ENCODE measurements at regions not wholly inside any gene's neighbourhood (a gene's known extent, or its start where the extent isn't known, plus 50 kb on each side); places are given as distances from the start of the nearest gene placed in this dataset.

GRCh38 chr5:54704333-54704732 is 186.8 kb downstream of the SNX18 start:
- no peak for FAIRE-seq

GRCh38 chr5:54703565-54704255 is 186.2 kb downstream of the SNX18 start:
- DNase-seq (ENCODE audit: low read depth, low spot score) (no peak), FAIRE-seq (no peak)
- Histone ChIP-seq H3K4me1 (ENCODE audit: control insufficient read depth, extremely low read depth, insufficient read depth, low read length) (peaks cover 10% of the 10 kb centered on the region), H2AFZ (ENCODE audit: control insufficient read depth, low read length) (no peak overlapping the region), H3K4me3 (ENCODE audit: control insufficient read depth in 2 of 3, extremely low read depth in 1 of 3, insufficient read depth in 2 of 3, low read depth in 1 of 3, low read length in 3 of 3) (no peak overlapping the region), H3K9me1 (ENCODE audit: control insufficient read depth, extremely low read depth, insufficient read depth, low read length) (no peaks in the 10 kb centered on the region), H3K27ac (ENCODE audit: control insufficient read depth, insufficient read depth, low read length) (no peak overlapping the region), H3K27me3 (ENCODE audit: control insufficient read depth, extremely low read depth, insufficient read depth, low read length) (no peaks in the 10 kb centered on the region), H3K4me2 (ENCODE audit: control insufficient read depth, extremely low read depth, insufficient read depth, low read depth, low read length) (no peak overlapping the region), H3K9me3 (ENCODE audit: control insufficient read depth, low read depth, low read length) (no peaks in the 10 kb centered on the region), H3K79me2 (ENCODE audit: control insufficient read depth, insufficient read depth, low read length) (no peaks in the 10 kb centered on the region), H3K9ac (ENCODE audit: control insufficient read depth, extremely low read depth, insufficient read depth, low read length) (no peak overlapping the region), H4K20me1 (ENCODE audit: control insufficient read depth, extremely low read depth, insufficient read depth, low read length) (no peaks in the 10 kb centered on the region), H3K36me3 (ENCODE audit: control insufficient read depth in 2 of 2, extremely low read depth in 1 of 2, insufficient read depth in 2 of 2, low read length in 2 of 2) (no peaks in the 10 kb centered on the region)
- dilution Hi-C loops (cut with MboI; ENCODE audit: extremely low pct_ligation_motif_present, low sequenced_read_pairs) = no loop called here
- TF ChIP-seq EZH2 (IDR thresholded peaks at IDR 0.05; ENCODE audit: low read length) = no peak
- TF ChIP-seq CTCF (optimal IDR thresholded peaks at IDR 0.05 in 1 of 3, IDR thresholded peaks at IDR 0.05 in 1 of 3, conservative IDR thresholded peaks at IDR 0.05 in 1 of 3; ENCODE audit: extremely low read depth in 1 of 3, insufficient read depth in 2 of 3, low read length in 3 of 3) = no peak

More at GRCh38 chr5:54704333-54704732, 186.8 kb downstream of the SNX18 start:
- Histone ChIP-seq H3K9ac (ENCODE audit: control insufficient read depth, extremely low read depth, insufficient read depth, low read length) (no peak overlapping the region), H3K79me2 (ENCODE audit: control insufficient read depth, insufficient read depth, low read length) (no peaks in the 10 kb centered on the region), H3K4me1 (ENCODE audit: control insufficient read depth, extremely low read depth, insufficient read depth, low read length) (peaks cover 10% of the 10 kb centered on the region), H3K9me3 (ENCODE audit: control insufficient read depth, low read depth, low read length) (no peaks in the 10 kb centered on the region), H4K20me1 (ENCODE audit: control insufficient read depth, extremely low read depth, insufficient read depth, low read length) (no peaks in the 10 kb centered on the region), H2AFZ (ENCODE audit: control insufficient read depth, low read length) (no peak overlapping the region), H3K9me1 (ENCODE audit: control insufficient read depth, extremely low read depth, insufficient read depth, low read length) (no peaks in the 10 kb centered on the region), H3K27ac (ENCODE audit: control insufficient read depth, insufficient read depth, low read length) (no peak overlapping the region), H3K4me2 (ENCODE audit: control insufficient read depth, extremely low read depth, insufficient read depth, low read depth, low read length) (no peak overlapping the region), H3K36me3 (ENCODE audit: control insufficient read depth in 2 of 2, extremely low read depth in 1 of 2, insufficient read depth in 2 of 2, low read length in 2 of 2) (no peaks in the 10 kb centered on the region), H3K27me3 (ENCODE audit: control insufficient read depth, extremely low read depth, insufficient read depth, low read length) (no peaks in the 10 kb centered on the region), H3K4me3 (ENCODE audit: control insufficient read depth in 2 of 3, extremely low read depth in 1 of 3, insufficient read depth in 2 of 3, low read depth in 1 of 3, low read length in 3 of 3) (no peak overlapping the region)
- no peak for TF ChIP-seq CTCF (optimal IDR thresholded peaks at IDR 0.05 in 1 of 3, IDR thresholded peaks at IDR 0.05 in 1 of 3, conservative IDR thresholded peaks at IDR 0.05 in 1 of 3; ENCODE audit: extremely low read depth in 1 of 3, insufficient read depth in 2 of 3, low read length in 3 of 3)
- no peak for TF ChIP-seq EZH2 (IDR thresholded peaks at IDR 0.05; ENCODE audit: low read length)
- no peak for DNase-seq (ENCODE audit: low read depth, low spot score)
- dilution Hi-C loops (cut with MboI; ENCODE audit: extremely low pct_ligation_motif_present, low sequenced_read_pairs) = no loop called here

All from keratinocyte (primary cell).